Ishikawa (cell line): ENCODE measurements at regions not wholly inside any gene's neighbourhood (a gene's known extent, or its start where the extent isn't known, plus 50 kb on each side); places are given as distances from the start of the nearest gene placed in this dataset.

Source experiments
- CEBPB ChIP-seq: IDR thresholded peaks from 2 replicates; pipeline ENCODE4 v1.6.1; 2012
- CREB1 ChIP-seq: IDR thresholded peaks from 2 replicates; pipeline ENCODE4 v1.6.1; 2012; ENCODE audit warnings: low read depth
- EGR1 ChIP-seq: IDR thresholded peaks from 2 replicates; pipeline ENCODE4 v1.6.1; 2012
- EP300 ChIP-seq: IDR thresholded peaks from 2 replicates; pipeline ENCODE4 v1.6.1; 2012; ENCODE audit warnings: borderline replicate concordance
- FOXM1 ChIP-seq: IDR thresholded peaks from 2 replicates; pipeline ENCODE4 v1.6.1; 2012; ENCODE audit warnings: low read depth, borderline replicate concordance
- NFIC ChIP-seq: IDR thresholded peaks from 2 replicates; pipeline ENCODE4 v1.6.1; 2012
- RAD21 ChIP-seq: IDR thresholded peaks from 2 replicates; pipeline ENCODE4 v1.6.1; 2012; ENCODE audit warnings: low read depth
- TAF1 ChIP-seq: IDR thresholded peaks from 2 replicates; pipeline ENCODE4 v1.6.1; 2012; ENCODE audit warnings: low read depth, mild to moderate bottlenecking
- TCF12 ChIP-seq: IDR thresholded peaks from 2 replicates; pipeline ENCODE4 v1.6.1; 2012; ENCODE audit warnings: low read depth
- TEAD4 ChIP-seq: IDR thresholded peaks from 2 replicates; pipeline ENCODE4 v1.6.1; 2012
- YY1 ChIP-seq: IDR thresholded peaks from 2 replicates; pipeline ENCODE4 v1.6.1; 2012; ENCODE audit warnings: low read depth
- ZBTB7A ChIP-seq: IDR thresholded peaks from 2 replicates; pipeline ENCODE4 v1.6.1; 2012; ENCODE audit warnings: low read depth
- TF ChIP-seq, protein P1 (sequence below): IDR thresholded peaks from 2 replicates; pipeline ENCODE4 v1.6.1; 2012
- TF ChIP-seq, protein P2 (sequence below): IDR thresholded peaks from 2 replicates; pipeline ENCODE4 v1.6.1; 2012
- TF ChIP-seq, protein P3 (sequence below): IDR thresholded peaks from 2 replicates; pipeline ENCODE4 v1.6.1; 2012; ENCODE audit warnings: low read depth, mild to moderate bottlenecking

DNA sequence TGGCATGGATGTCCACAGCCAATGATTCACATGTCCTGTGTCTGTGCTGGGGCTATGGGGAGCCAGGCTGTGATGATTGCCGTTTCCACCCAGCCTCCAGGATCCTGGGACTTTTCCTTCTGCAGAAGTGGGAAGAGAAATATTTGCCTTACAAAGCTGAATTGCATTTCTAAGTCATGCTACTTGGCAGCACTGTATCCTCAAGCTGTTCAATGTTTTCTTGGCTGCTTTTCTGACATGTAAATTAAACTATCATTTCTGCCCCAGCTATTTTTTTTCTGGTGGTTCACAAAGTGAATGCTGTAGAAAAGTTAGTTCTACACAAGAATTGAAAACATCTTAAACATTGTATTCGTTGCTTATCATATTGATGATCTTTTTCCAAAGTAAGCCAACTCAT, 51.9 kb upstream of the TCERG1L start:
- TF ChIP-seq CEBPB: no peak
- TF ChIP-seq TAF1: no peak
- TF ChIP-seq, protein P1, sequence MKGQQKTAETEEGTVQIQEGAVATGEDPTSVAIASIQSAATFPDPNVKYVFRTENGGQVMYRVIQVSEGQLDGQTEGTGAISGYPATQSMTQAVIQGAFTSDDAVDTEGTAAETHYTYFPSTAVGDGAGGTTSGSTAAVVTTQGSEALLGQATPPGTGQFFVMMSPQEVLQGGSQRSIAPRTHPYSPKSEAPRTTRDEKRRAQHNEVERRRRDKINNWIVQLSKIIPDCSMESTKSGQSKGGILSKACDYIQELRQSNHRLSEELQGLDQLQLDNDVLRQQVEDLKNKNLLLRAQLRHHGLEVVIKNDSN: no peak
- TF ChIP-seq YY1: no peak
- no peak for TF ChIP-seq CREB1
- TF ChIP-seq FOXM1: no peak
- TF ChIP-seq, protein P2, sequence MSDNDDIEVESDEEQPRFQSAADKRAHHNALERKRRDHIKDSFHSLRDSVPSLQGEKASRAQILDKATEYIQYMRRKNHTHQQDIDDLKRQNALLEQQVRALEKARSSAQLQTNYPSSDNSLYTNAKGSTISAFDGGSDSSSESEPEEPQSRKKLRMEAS: no peak
- TF ChIP-seq EP300: no peak
- TF ChIP-seq, protein P3, sequence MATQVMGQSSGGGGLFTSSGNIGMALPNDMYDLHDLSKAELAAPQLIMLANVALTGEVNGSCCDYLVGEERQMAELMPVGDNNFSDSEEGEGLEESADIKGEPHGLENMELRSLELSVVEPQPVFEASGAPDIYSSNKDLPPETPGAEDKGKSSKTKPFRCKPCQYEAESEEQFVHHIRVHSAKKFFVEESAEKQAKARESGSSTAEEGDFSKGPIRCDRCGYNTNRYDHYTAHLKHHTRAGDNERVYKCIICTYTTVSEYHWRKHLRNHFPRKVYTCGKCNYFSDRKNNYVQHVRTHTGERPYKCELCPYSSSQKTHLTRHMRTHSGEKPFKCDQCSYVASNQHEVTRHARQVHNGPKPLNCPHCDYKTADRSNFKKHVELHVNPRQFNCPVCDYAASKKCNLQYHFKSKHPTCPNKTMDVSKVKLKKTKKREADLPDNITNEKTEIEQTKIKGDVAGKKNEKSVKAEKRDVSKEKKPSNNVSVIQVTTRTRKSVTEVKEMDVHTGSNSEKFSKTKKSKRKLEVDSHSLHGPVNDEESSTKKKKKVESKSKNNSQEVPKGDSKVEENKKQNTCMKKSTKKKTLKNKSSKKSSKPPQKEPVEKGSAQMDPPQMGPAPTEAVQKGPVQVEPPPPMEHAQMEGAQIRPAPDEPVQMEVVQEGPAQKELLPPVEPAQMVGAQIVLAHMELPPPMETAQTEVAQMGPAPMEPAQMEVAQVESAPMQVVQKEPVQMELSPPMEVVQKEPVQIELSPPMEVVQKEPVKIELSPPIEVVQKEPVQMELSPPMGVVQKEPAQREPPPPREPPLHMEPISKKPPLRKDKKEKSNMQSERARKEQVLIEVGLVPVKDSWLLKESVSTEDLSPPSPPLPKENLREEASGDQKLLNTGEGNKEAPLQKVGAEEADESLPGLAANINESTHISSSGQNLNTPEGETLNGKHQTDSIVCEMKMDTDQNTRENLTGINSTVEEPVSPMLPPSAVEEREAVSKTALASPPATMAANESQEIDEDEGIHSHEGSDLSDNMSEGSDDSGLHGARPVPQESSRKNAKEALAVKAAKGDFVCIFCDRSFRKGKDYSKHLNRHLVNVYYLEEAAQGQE: no peak
- TF ChIP-seq TEAD4: no peak
- TF ChIP-seq NFIC: no peak
- TF ChIP-seq RAD21: no peak
- TF ChIP-seq ZBTB7A: no peak
- TF ChIP-seq EGR1: no peak
- no peak for TF ChIP-seq TCF12

DNA sequence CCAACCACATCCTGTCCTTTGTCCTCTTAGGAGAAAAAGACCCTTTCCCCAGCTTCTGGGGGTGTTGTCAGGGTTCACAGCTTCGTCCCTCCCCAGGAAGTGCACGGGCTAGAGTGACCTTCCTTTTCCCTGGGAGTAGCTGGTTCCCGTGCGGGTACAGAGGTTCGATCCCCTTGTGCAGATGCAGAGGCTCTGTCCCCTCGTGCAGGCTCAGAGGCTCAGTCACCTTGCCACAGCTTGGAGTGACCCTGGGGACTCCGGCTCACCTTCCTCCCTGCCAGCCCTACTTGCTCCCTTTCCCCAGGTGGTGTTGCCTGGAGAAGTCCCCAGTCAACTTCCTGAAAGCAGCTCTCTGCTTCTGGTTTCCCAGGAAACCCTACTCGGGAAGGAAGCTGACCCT, 60.0 kb upstream of the TCERG1L start:
- TF ChIP-seq, protein P1: no peak
- TF ChIP-seq TCF12: no peak
- no peak for TF ChIP-seq EP300
- TF ChIP-seq NFIC: no peak

DNA sequence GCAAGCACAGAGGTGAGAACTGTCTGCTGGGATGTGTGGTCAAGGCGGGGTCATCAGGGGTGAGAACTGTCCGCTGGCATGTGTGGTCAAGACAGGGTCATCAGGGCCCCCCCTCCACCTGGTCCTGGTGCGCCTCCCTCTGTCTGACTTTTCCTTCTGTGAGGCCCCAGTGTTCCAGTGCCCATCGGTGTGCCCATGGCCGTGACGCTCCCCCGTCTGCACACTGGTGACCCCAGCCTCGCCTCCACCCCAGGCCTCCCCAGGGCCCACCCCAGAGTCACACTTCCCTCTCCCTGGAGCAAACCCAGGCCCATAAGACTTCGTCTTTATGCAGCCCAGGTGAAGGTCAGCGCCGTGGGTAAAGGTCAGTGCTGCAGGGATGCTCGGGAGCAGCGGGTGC, 70.1 kb upstream of the TCERG1L start:
- TF ChIP-seq TEAD4 (no peak), EGR1 (no peak), NFIC (no peak), YY1 (no peak), ZBTB7A (no peak), TAF1 (no peak), CEBPB (no peak), RAD21 (no peak)
- TF ChIP-seq, protein P3: no peak
- TF ChIP-seq, protein P1: no peak

DNA sequence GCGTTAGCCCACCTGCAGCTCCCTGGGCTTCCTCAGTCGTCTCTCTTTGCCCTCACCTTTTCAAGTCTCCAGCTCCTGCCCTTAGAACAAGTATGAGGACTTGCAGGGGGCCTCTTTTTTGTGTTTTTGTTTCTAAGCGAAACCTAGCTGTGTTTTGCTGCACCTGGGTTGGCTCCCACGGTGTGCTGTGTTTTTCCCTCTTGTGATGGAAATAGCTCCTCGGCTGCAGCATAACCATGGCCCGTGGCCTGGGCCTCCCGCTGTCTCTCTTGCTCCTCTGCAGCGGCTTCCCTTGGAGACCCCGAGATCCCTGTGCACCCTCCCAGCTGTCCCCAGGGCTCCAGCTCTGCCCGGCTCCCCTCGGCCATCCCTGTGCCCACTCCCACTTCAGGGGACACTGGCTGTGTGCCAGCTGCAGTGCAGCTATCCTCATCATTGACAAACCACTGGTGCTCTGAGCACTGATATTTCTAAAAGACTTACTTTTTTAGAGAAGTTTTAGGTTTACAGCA, 75.6 kb upstream of the TCERG1L start:
- TF ChIP-seq, protein P3: no peak

DNA sequence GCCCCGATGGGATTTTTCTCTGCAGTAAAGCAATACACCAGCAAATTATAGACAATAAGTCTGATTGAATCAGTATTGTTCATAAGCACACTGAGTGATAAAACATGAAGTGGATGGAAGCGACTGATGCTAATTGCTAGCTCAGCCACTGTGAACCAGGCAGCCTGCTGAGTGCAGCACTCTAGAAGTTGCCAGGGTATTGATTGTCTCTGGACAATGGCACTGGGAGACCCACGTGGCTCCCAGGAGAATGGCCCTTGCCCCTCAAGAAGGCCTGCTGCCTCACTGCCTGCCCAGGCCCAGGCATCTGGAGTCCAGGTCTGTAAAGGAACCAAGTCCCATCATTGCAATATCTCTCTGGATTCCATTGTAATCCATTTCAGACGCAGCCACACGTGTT, 80.4 kb upstream of the TCERG1L start:
- TF ChIP-seq, protein P3: no peak
- TF ChIP-seq TAF1 (no peak), FOXM1 (no peak), NFIC (no peak), EGR1 (no peak), ZBTB7A (no peak)
